HL-60 (cell line): ENCODE measurements at regions not wholly inside any gene's neighbourhood (a gene's known extent, or its start where the extent isn't known, plus 50 kb on each side); places are given as distances from the start of the nearest gene placed in this dataset.

Experiments
- DNase-seq, 2 experiments: peaks; one replicate each; pipeline ENCODE4 v3.0.0-alpha.2; 2010 to 2020; ENCODE audit warnings: low read depth in 1 of 2, low spot score in 1 of 2
- H3K27ac ChIP-seq: fragments of 250-450 bp; sonication (Bioruptor Pico); replicated peaks from 2 replicates; pipeline ENCODE4 v1.5.1; 2020; ENCODE audit warnings: mild to moderate bottlenecking, moderate library complexity
- H3K27me3 ChIP-seq: fragments of 250-450 bp; sonication (Bioruptor Pico); 2 replicates; pipeline ENCODE4 v1.5.1; 2021; ENCODE audit warnings: mild to moderate bottlenecking, moderate library complexity; ENCODE audit not compliant: insufficient read depth, poor library complexity, severe bottlenecking
- H3K4me3 ChIP-seq: replicated peaks from 2 replicates; pipeline ENCODE4 v1.5.1; 2011; ENCODE audit warnings: mild to moderate bottlenecking, control low read depth, low read length; ENCODE audit not compliant: insufficient read depth
- GABPA ChIP-seq: IDR thresholded peaks from 2 replicates; pipeline ENCODE4 v1.6.1; 2012; ENCODE audit warnings: low read depth
- POLR2AphosphoS5 ChIP-seq: IDR thresholded peaks from 2 replicates; pipeline ENCODE4 v1.6.1; 2012; ENCODE audit warnings: low read depth
- SPI1 ChIP-seq: IDR thresholded peaks from 2 replicates; pipeline ENCODE4 v1.6.1; 2012; ENCODE audit warnings: low read depth, mild to moderate bottlenecking, borderline replicate concordance
- TF ChIP-seq, protein P1 (sequence below): IDR thresholded peaks from one replicate; pipeline ENCODE4 v1.5.1; 2011; ENCODE audit warnings: low read length, control low read depth, inconsistent platforms; ENCODE audit not compliant: insufficient read depth
- TF ChIP-seq, protein P2 (sequence below): IDR thresholded peaks from 2 replicates; pipeline ENCODE4 v1.6.1; 2012; ENCODE audit warnings: low read depth; ENCODE audit not compliant: insufficient replicate concordance

DNA sequence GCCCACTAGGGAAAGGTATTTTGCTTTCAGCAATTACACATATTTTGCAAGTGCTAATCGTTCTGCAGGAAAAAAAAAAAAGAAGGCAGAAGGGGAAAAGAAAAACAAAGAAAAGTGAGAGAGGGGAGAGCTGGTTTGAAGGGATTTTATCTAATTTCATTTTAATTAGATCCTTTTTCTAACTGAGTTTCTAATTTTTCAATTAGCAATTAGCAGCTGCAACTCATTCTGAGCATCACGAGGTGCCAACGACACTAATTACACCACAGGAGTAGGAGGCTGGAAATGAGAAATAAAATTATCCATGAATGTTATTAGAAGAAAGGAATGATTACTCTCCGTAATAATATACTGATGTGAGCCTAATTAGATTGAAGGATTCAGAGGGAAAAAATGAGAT lies 481.0 kb upstream of the CAMK1G start:
- DNase-seq, result no peak
- Histone ChIP-seq H3K4me3 (no peak overlapping the region), H3K27me3 (no peaks in the 10 kb centered on the region), H3K27ac (no peak overlapping the region)
- TF ChIP-seq SPI1 (no peak), POLR2AphosphoS5 (no peak), GABPA (no peak)
- TF ChIP-seq, protein P1, sequence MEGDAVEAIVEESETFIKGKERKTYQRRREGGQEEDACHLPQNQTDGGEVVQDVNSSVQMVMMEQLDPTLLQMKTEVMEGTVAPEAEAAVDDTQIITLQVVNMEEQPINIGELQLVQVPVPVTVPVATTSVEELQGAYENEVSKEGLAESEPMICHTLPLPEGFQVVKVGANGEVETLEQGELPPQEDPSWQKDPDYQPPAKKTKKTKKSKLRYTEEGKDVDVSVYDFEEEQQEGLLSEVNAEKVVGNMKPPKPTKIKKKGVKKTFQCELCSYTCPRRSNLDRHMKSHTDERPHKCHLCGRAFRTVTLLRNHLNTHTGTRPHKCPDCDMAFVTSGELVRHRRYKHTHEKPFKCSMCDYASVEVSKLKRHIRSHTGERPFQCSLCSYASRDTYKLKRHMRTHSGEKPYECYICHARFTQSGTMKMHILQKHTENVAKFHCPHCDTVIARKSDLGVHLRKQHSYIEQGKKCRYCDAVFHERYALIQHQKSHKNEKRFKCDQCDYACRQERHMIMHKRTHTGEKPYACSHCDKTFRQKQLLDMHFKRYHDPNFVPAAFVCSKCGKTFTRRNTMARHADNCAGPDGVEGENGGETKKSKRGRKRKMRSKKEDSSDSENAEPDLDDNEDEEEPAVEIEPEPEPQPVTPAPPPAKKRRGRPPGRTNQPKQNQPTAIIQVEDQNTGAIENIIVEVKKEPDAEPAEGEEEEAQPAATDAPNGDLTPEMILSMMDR, result no peak
- TF ChIP-seq, protein P2, sequence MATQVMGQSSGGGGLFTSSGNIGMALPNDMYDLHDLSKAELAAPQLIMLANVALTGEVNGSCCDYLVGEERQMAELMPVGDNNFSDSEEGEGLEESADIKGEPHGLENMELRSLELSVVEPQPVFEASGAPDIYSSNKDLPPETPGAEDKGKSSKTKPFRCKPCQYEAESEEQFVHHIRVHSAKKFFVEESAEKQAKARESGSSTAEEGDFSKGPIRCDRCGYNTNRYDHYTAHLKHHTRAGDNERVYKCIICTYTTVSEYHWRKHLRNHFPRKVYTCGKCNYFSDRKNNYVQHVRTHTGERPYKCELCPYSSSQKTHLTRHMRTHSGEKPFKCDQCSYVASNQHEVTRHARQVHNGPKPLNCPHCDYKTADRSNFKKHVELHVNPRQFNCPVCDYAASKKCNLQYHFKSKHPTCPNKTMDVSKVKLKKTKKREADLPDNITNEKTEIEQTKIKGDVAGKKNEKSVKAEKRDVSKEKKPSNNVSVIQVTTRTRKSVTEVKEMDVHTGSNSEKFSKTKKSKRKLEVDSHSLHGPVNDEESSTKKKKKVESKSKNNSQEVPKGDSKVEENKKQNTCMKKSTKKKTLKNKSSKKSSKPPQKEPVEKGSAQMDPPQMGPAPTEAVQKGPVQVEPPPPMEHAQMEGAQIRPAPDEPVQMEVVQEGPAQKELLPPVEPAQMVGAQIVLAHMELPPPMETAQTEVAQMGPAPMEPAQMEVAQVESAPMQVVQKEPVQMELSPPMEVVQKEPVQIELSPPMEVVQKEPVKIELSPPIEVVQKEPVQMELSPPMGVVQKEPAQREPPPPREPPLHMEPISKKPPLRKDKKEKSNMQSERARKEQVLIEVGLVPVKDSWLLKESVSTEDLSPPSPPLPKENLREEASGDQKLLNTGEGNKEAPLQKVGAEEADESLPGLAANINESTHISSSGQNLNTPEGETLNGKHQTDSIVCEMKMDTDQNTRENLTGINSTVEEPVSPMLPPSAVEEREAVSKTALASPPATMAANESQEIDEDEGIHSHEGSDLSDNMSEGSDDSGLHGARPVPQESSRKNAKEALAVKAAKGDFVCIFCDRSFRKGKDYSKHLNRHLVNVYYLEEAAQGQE, result no peak

DNA sequence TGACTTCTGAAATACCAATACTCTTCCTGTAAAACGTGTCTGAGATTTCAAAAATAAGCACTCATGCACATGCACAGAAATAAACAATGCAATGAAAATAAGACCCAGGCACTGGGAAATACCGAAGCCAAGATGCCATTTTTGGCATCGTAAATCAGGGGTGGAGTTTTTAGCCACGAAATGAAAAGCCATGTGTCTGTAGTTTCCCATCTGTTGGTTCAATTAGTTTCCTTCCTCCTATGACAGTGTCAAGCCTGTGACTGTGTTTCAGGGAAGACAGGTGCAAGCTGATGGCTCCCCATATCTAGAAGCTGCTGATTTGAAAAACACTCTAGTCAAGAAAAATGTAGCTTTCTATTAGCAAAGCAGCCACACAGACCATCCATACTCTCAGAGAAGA lies 480.4 kb upstream of the CAMK1G start:
- DNase-seq, result no peak
- Histone ChIP-seq H3K4me3 (no peak overlapping the region), H3K27ac (no peak overlapping the region), H3K27me3 (no peaks in the 10 kb centered on the region)
- TF ChIP-seq, protein P1, result no peak
- TF ChIP-seq SPI1 (no peak), POLR2AphosphoS5 (no peak)
- TF ChIP-seq, protein P2, result no peak

DNA sequence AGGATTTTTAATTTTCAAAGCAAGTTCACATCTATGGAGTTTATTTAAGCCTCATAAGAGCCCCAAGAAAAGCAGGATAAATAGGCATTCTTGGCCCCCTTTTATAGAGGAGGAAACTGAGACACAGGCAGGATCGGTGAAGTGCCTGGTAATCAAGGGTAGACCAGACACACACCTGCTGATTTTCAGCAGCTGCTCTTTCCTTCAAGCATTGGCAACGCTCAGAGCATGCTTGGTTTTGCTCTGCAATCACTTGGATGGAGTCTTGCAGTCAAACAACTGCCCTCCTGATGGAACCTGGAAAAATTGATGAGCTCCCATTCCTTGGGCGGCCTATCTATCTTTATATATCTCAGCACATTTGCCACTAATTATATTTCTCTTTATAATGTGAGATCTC lies 478.9 kb upstream of the CAMK1G start:
- no peak for DNase-seq
- Histone ChIP-seq H3K27me3 (no peaks in the 10 kb centered on the region), H3K4me3 (no peak overlapping the region), H3K27ac (no peak overlapping the region)
- TF ChIP-seq SPI1 (no peak), POLR2AphosphoS5 (no peak), GABPA (no peak)

DNA sequence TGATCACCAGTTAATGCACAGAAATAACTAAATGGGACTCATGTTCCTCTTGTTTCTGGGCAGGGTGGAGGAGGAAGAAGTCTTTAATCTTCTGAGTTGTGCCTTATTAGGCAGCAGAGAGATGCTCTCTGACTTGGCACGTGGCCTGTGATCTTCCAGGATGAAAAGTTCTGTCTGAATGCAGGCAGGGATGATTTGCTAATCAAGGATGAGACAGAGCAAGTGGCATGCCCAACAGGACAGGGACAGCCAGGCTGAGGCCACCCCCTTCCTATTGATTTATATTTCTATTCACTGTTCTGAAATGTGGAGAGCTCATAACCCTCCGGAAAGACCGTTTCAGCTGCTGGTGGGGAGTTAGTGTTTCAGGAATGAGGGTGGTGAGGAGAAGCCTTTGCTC lies 477.8 kb upstream of the CAMK1G start:
- no peak for TF ChIP-seq GABPA
- TF ChIP-seq, protein P2, result no peak
- TF ChIP-seq, protein P1, result no peak
- no peak for TF ChIP-seq SPI1
- no peak for TF ChIP-seq POLR2AphosphoS5
- no peak for DNase-seq
- no peak overlapping the region for H3K4me3 ChIP-seq
- H3K27me3 ChIP-seq, result no peaks in the 10 kb centered on the region
- H3K27ac ChIP-seq, result no peak overlapping the region
